GM12878 (cell line): ENCODE measurements at regions not wholly inside any gene's neighbourhood (a gene's known extent, or its start where the extent isn't known, plus 50 kb on each side); places are given as distances from the start of the nearest gene placed in this dataset.

Experiments
- ATAC-seq: fragments of 200-7000 bp; cut with Tn5 transposase; 3 replicates; pipeline ENCODE4 v1.9.1; 2020; ENCODE audit warnings: mild to moderate bottlenecking, moderate library complexity
- BruUV-seq: library from RNA; stranded (reverse); fragments of 400-500 nt; replicated peaks from 2 replicates; lab custom pipeline; 2021; lab: Mats Ljungman, UMichigan
- CTCF ChIA-PET: fragments of 300-600 bp; sonication (Branson Sonifier 250); formaldehyde crosslinking; extraction: SDS; loops from one replicate; lab custom pipeline; 2021; ENCODE audit warnings: inconsistent platforms; lab: Yijun Ruan, JAX
- POLR2A ChIA-PET: fragments of 350-600 bp; formaldehyde crosslinking; extraction: SDS; loops from one replicate; lab custom pipeline; 2021; ENCODE audit warnings: inconsistent platforms; lab: Charles Lee
- RAD21 ChIA-PET: fragments of 300-600 bp; sonication (Branson Sonifier 250); formaldehyde crosslinking; loops from one replicate; lab custom pipeline; 2023; ENCODE audit warnings: antibody characterized with exemption; ENCODE audit not compliant: unreplicated experiment; lab: Charles Lee
- SMC1A ChIA-PET: fragments of 300-600 bp; sonication (Branson Sonifier 250); formaldehyde crosslinking; loops from one replicate; lab custom pipeline; 2023; ENCODE audit not compliant: unreplicated experiment, uncharacterized antibody; lab: Charles Lee
- DNase-seq: peaks from one replicate; pipeline ENCODE4 v3.0.0-alpha.2; 2011; ENCODE audit warnings: low read depth, low spot score
- FAIRE-seq: peaks from 3 replicates; lab custom pipeline; 2011; peaks lifted over from hg19 to GRCh38; lab: Jason Lieb, UNC
- H2AFZ ChIP-seq: 2 replicates; pipeline ENCODE4 v1.6.0; 2011; ENCODE audit warnings: low read depth, low read length, control low read depth; ENCODE audit not compliant: control insufficient read depth
- H3K27ac ChIP-seq: 2 replicates; pipeline ENCODE4 v1.5.1; 2011; ENCODE audit warnings: control low read depth; ENCODE audit not compliant: control insufficient read depth, insufficient read depth
- H3K27me3 ChIP-seq, 2 experiments: replicated peaks in 1 of 2; 2 replicates each; pipeline versions ENCODE4 v1.6.0 to v1.6.1; 2011; ENCODE audit warnings: low read length in 1 of 2; ENCODE audit not compliant: control insufficient read depth in 2 of 2, insufficient read depth in 2 of 2
- H3K36me3 ChIP-seq, 2 experiments: 2 replicates each; pipeline ENCODE4 v1.5.1; 2011; ENCODE audit warnings: low read length in 1 of 2; ENCODE audit not compliant: control insufficient read depth in 2 of 2, insufficient read depth in 2 of 2
- H3K4me1 ChIP-seq: 2 replicates; pipeline ENCODE4 v1.6.1; 2011; ENCODE audit warnings: mild to moderate bottlenecking, low read length, moderate library complexity, mixed read lengths; ENCODE audit not compliant: control insufficient read depth, insufficient read depth
- H3K4me2 ChIP-seq: 2 replicates; pipeline ENCODE4 v1.6.0; 2011; ENCODE audit warnings: control low read depth; ENCODE audit not compliant: control insufficient read depth, insufficient read depth
- H3K4me3 ChIP-seq: fragments of 200-600 bp; sonication (generic); 2 replicates; pipeline ENCODE4 v1.5.1; 2016
- H3K79me2 ChIP-seq: 2 replicates; pipeline ENCODE4 v1.6.0; 2011; ENCODE audit warnings: low read length; ENCODE audit not compliant: control insufficient read depth, insufficient read depth
- H3K9ac ChIP-seq: 2 replicates; pipeline ENCODE4 v1.8.0; 2011; ENCODE audit warnings: low read length, control low read depth, mixed read lengths; ENCODE audit not compliant: control insufficient read depth, insufficient read depth
- H3K9me3 ChIP-seq: replicated peaks from 3 replicates; pipeline ENCODE4 v1.5.1; 2011; ENCODE audit warnings: mild to moderate bottlenecking, low read length; ENCODE audit not compliant: control insufficient read depth, insufficient read depth
- H4K20me1 ChIP-seq: 2 replicates; pipeline ENCODE4 v1.6.0; 2011; ENCODE audit not compliant: control insufficient read depth, insufficient read depth
- BACH1 ChIP-seq: fragments of 450-650 bp; IDR thresholded peaks from 2 replicates; pipeline ENCODE4 v1.6.1; 2017; ENCODE audit warnings: mild to moderate bottlenecking, borderline replicate concordance
- HDGF ChIP-seq: fragments of 450-650 bp; IDR thresholded peaks from 2 replicates; pipeline ENCODE4 v1.6.1; 2016; ENCODE audit warnings: antibody characterized with exemption
- MLLT1 ChIP-seq: fragments of 450-650 bp; IDR thresholded peaks from 2 replicates; pipeline ENCODE4 v1.6.1; 2016; ENCODE audit warnings: mild to moderate bottlenecking
- MTA2 ChIP-seq: fragments of 450-650 bp; IDR thresholded peaks from 2 replicates; pipeline ENCODE4 v1.6.1; 2016; ENCODE audit warnings: low read depth, mild to moderate bottlenecking, moderate library complexity
- MYB ChIP-seq: fragments of 150-350 bp; IDR thresholded peaks from 2 replicates; pipeline ENCODE4 v1.6.1; 2014; ENCODE audit warnings: mild to moderate bottlenecking, low read depth, low read length, borderline replicate concordance
- NFYA ChIP-seq: IDR thresholded peaks from 2 replicates; pipeline ENCODE4 v1.6.1; 2011; ENCODE audit warnings: low read depth, mild to moderate bottlenecking, low read length, improper control_type of control experiment, borderline replicate concordance
- NRF1 ChIP-seq: conservative IDR thresholded peaks from 2 replicates; pipeline ENCODE4 v1.6.1; 2011; ENCODE audit warnings: mild to moderate bottlenecking, low read depth, low read length, improper control_type of control experiment
- RAD51 ChIP-seq: fragments of 450-650 bp; IDR thresholded peaks from 2 replicates; pipeline ENCODE4 v1.6.1; 2016; ENCODE audit warnings: moderate library complexity, mild to moderate bottlenecking, inconsistent platforms
- TCF12 ChIP-seq: IDR thresholded peaks from 2 replicates; pipeline ENCODE4 v1.6.1; 2011; ENCODE audit warnings: low read depth, mild to moderate bottlenecking, low read length
- USF2 ChIP-seq: IDR thresholded peaks from 2 replicates; pipeline ENCODE4 v1.6.1; 2011; ENCODE audit warnings: low read depth, low read length, improper control_type of control experiment, borderline replicate concordance
- ZBED1 ChIP-seq: IDR thresholded peaks from 2 replicates; pipeline ENCODE4 v1.6.1; 2016; ENCODE audit warnings: borderline replicate concordance
- WGBS: methylation state at CpG from one replicate; pipeline ENCODE4 v1.1.6; 2016; ENCODE audit warnings: low lambda C conversion rate; ENCODE audit not compliant: insufficient replicate concordance, insufficient coverage; ENCODE audit errors: missing lambda C conversion rate; 5-methylcytosine and 5-hydroxymethylcytosine counted together
- in situ Hi-C: fragments of 300-500 bp; cut with MboI; formaldehyde crosslinking; loops from 9 replicates; pipeline ENCODE4 v1.14.3; 2018; ENCODE audit warnings: mixed read lengths
- intact Hi-C: fragments of 100-400 bp; cut with micrococcal nuclease; formaldehyde crosslinking; loops from one replicate; pipeline ENCODE4 v1.14.2; 2022; ENCODE audit not compliant: unreplicated experiment

GRCh38 chr4:66376921-66377320, 706.6 kb upstream of the EPHA5 start:
- CTCF ChIA-PET = no interaction called here
- WGBS = 0% methylated on average over 1 of the region's 1 CpG
- in situ Hi-C loops (no loop called here), intact Hi-C loops (no loop called here)
- BruUV-seq = no TSS peak
- Histone ChIP-seq H3K27ac (no peak overlapping the region), H3K4me3 (no peak overlapping the region), H3K27me3 (no peaks in the 10 kb centered on the region), H3K4me1 (no peaks in the 10 kb centered on the region), H3K36me3 (no peaks in the 10 kb centered on the region), H2AFZ (no peak overlapping the region), H3K9me3 (no peaks in the 10 kb centered on the region), H3K79me2 (no peaks in the 10 kb centered on the region), H4K20me1 (no peaks in the 10 kb centered on the region), H3K4me2 (no peak overlapping the region), H3K9ac (no peak overlapping the region)
- FAIRE-seq = no peak
- RAD21 ChIA-PET = no interaction called here
- no peak for DNase-seq
- POLR2A ChIA-PET = no interaction called here
- ATAC-seq = no peak
- TF ChIP-seq TCF12 (no peak), MLLT1 (no peak), HDGF (no peak), BACH1 (no peak), ZBED1 (no peak), NFYA (no peak), USF2 (no peak), RAD51 (no peak), MYB (no peak), MTA2 (no peak), NRF1 (no peak)
- SMC1A ChIA-PET = no interaction called here
